ENCODE measurements at regions not wholly inside any gene's neighbourhood (a gene's known extent, or its start where the extent isn't known, plus 50 kb on each side); places are given as distances from the start of the nearest gene placed in this dataset.

DNA sequence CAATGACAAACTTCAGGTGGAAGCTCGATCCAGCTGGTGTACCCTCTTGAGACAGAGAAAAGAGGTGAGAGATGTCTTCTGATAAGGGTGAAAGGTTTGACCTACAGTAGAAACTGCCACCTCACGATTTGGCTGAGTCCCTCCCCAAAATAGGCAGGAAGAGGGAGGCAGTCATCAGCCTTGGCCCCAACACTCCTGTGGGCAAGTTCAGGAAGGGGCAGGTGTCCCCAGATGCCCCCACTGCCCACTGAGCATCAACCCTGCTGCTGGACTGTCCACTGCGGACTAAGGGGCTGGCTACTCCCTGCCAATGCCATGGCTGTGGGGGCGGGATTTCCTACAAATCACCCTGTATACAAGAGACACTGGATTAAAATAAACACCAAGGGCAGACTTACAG, 441.4 kb downstream of the BUD13 start:
- no peaks in the 10 kb centered on the region for H3K27me3 ChIP-seq (ENCODE audit: control insufficient read depth, insufficient read depth, low read length)
- no peaks in the 10 kb centered on the region for H3K79me2 ChIP-seq (ENCODE audit: control insufficient read depth, insufficient read depth, low read length)
- no peak overlapping the region for H3K9ac ChIP-seq (ENCODE audit: insufficient read depth, low read length)
- H3K36me3 ChIP-seq (ENCODE audit: control insufficient read depth, insufficient read depth, low read length), result no peaks in the 10 kb centered on the region
- no peaks in the 10 kb centered on the region for H3K9me3 ChIP-seq (ENCODE audit: control insufficient read depth, insufficient read depth, low read depth, low read length)
- DNase-seq (ENCODE audit: low read depth in 2 of 2), result no peak
- H3K27ac ChIP-seq (ENCODE audit: insufficient read depth, low read length), result no peak overlapping the region
- no peak overlapping the region for H3K4me2 ChIP-seq (ENCODE audit: extremely low read depth, insufficient read depth, low read length)
- no peak overlapping the region for H2AFZ ChIP-seq (ENCODE audit: low read length)
- H4K20me1 ChIP-seq (ENCODE audit: control insufficient read depth, extremely low read depth, insufficient read depth, low read length), result no peaks in the 10 kb centered on the region
- no peak for TF ChIP-seq EZH2 (IDR thresholded peaks at IDR 0.05; ENCODE audit: low read length, missing control alignments)
- H3K4me3 ChIP-seq (replicated peaks in 1 of 4; ENCODE audit: control extremely low read depth in 1 of 4, insufficient read depth in 1 of 4, low read depth in 3 of 4, low read length in 4 of 4), result no peak overlapping the region
- no peaks in the 10 kb centered on the region for H3K4me1 ChIP-seq (ENCODE audit: control insufficient read depth, extremely low read depth, insufficient read depth, low read length)

DNA sequence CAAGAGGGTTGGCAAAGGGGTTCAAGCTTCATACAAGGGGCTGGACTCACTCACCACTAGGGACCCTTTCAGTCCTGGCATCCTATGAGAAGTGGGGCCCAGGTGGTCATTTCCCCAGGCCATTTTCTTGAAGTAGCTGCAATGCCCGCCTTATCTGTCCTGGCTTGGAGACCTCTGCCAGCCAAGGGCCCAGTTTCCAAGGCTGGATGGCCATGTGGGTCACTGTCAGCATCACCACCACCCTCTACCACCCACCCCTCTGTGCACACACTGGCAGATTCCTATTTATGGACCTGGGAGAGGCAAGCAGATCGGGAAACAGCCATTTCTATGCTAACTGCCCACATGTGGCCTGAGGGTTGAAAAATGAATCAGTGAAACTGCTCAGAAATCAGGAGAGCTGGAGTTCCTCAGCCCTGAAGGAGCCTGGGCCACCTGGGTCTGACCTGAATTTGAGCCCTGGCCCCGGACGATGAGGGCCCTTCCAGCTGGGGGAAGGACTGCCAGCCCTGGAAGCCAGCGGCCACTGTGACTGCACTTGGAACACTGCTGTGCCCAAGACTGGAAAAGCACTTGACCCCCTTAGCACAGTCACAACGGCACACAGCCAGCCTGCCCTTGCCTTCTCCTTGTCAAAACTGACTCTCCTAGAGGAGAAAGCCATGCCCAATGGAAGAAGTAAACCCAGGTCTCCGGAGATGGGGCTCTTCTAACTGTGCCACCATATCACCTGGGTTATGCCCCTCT, 442.2 kb downstream of the BUD13 start:
- no peak for DNase-seq (ENCODE audit: low read depth in 2 of 2)
- Histone ChIP-seq H3K9me3 (ENCODE audit: control insufficient read depth, insufficient read depth, low read depth, low read length) (no peaks in the 10 kb centered on the region), H3K27ac (ENCODE audit: insufficient read depth, low read length) (no peak overlapping the region), H3K4me1 (ENCODE audit: control insufficient read depth, extremely low read depth, insufficient read depth, low read length) (no peaks in the 10 kb centered on the region), H3K4me2 (ENCODE audit: extremely low read depth, insufficient read depth, low read length) (no peak overlapping the region), H3K9ac (ENCODE audit: insufficient read depth, low read length) (no peak overlapping the region), H4K20me1 (ENCODE audit: control insufficient read depth, extremely low read depth, insufficient read depth, low read length) (no peaks in the 10 kb centered on the region), H3K27me3 (ENCODE audit: control insufficient read depth, insufficient read depth, low read length) (no peaks in the 10 kb centered on the region), H3K4me3 (replicated peaks in 1 of 4; ENCODE audit: control extremely low read depth in 1 of 4, insufficient read depth in 1 of 4, low read depth in 3 of 4, low read length in 4 of 4) (no peak overlapping the region), H2AFZ (ENCODE audit: low read length) (no peak overlapping the region), H3K36me3 (ENCODE audit: control insufficient read depth, insufficient read depth, low read length) (no peaks in the 10 kb centered on the region), H3K79me2 (ENCODE audit: control insufficient read depth, insufficient read depth, low read length) (no peaks in the 10 kb centered on the region)
- TF ChIP-seq, protein P1, sequence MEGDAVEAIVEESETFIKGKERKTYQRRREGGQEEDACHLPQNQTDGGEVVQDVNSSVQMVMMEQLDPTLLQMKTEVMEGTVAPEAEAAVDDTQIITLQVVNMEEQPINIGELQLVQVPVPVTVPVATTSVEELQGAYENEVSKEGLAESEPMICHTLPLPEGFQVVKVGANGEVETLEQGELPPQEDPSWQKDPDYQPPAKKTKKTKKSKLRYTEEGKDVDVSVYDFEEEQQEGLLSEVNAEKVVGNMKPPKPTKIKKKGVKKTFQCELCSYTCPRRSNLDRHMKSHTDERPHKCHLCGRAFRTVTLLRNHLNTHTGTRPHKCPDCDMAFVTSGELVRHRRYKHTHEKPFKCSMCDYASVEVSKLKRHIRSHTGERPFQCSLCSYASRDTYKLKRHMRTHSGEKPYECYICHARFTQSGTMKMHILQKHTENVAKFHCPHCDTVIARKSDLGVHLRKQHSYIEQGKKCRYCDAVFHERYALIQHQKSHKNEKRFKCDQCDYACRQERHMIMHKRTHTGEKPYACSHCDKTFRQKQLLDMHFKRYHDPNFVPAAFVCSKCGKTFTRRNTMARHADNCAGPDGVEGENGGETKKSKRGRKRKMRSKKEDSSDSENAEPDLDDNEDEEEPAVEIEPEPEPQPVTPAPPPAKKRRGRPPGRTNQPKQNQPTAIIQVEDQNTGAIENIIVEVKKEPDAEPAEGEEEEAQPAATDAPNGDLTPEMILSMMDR (conservative IDR thresholded peaks at IDR 0.05 in 1 of 2, IDR thresholded peaks at IDR 0.05 in 1 of 2; ENCODE audit: low read depth in 1 of 2, low read length in 2 of 2), result no peak
- no peak for TF ChIP-seq EZH2 (IDR thresholded peaks at IDR 0.05; ENCODE audit: low read length, missing control alignments)

DNA sequence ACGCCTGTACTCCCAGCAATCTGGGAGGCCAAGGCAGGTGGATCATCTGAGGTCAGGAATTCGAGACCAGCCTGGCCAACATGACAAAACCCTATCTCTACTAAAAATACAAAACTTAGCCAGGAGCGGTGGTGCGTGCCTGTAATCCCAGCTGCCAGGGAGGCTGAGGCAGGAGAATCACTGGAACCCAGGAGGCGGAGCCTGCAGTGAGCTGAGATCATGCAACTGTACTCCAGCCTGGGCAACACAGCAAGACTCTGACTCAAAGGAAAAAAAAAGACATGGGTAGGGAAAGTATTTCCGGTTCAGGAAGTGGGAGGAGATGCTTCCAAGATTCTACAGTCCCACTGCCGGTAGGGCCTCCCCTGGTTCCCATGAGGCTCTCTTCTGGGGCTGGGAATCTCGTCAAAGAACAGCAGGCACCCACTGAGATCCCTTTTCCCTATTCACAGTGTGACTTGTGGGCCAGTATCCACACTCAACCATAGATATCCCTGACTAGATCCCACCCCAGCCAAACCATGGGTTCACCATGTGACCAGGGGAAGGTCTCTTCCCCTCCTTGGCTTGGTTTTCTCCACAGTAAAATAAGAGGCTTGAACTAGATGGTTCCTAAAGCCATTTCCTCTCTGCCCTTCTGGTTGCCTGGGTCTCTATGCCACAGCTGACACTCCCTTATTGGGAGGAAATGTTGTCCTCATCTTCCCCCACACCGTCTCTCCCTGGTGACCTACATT, 443.3 kb downstream of the BUD13 start:
- Histone ChIP-seq H3K4me1 (ENCODE audit: control insufficient read depth, extremely low read depth, insufficient read depth, low read length) (no peaks in the 10 kb centered on the region), H3K27me3 (ENCODE audit: control insufficient read depth, insufficient read depth, low read length) (no peaks in the 10 kb centered on the region), H3K27ac (ENCODE audit: insufficient read depth, low read length) (no peak overlapping the region), H3K9me3 (ENCODE audit: control insufficient read depth, insufficient read depth, low read depth, low read length) (no peaks in the 10 kb centered on the region), H2AFZ (ENCODE audit: low read length) (no peak overlapping the region), H3K4me3 (replicated peaks in 1 of 4; ENCODE audit: control extremely low read depth in 1 of 4, insufficient read depth in 1 of 4, low read depth in 3 of 4, low read length in 4 of 4) (no peak overlapping the region), H4K20me1 (ENCODE audit: control insufficient read depth, extremely low read depth, insufficient read depth, low read length) (no peaks in the 10 kb centered on the region), H3K79me2 (ENCODE audit: control insufficient read depth, insufficient read depth, low read length) (no peaks in the 10 kb centered on the region), H3K9ac (ENCODE audit: insufficient read depth, low read length) (no peak overlapping the region), H3K36me3 (ENCODE audit: control insufficient read depth, insufficient read depth, low read length) (no peaks in the 10 kb centered on the region), H3K4me2 (ENCODE audit: extremely low read depth, insufficient read depth, low read length) (no peak overlapping the region)
- no peak for TF ChIP-seq EZH2 (IDR thresholded peaks at IDR 0.05; ENCODE audit: low read length, missing control alignments)
- TF ChIP-seq, protein P1 (conservative IDR thresholded peaks at IDR 0.05 in 1 of 2, IDR thresholded peaks at IDR 0.05 in 1 of 2; ENCODE audit: low read depth in 1 of 2, low read length in 2 of 2), result no peak
- DNase-seq (ENCODE audit: low read depth in 2 of 2), result no peak
